CD4-positive, alpha-beta T cell (primary cell): ENCODE measurements at regions not wholly inside any gene's neighbourhood (a gene's known extent, or its start where the extent isn't known, plus 50 kb on each side); places are given as distances from the start of the nearest gene placed in this dataset.

Experiments used
- ATAC-seq: fragments of 200-7000 bp; cut with Tn5 transposase; one replicate; pipeline ENCODE4 v1.10.0; 2022; ENCODE audit warnings: mild to moderate bottlenecking; ENCODE audit not compliant: poor library complexity
- CTCF ChIA-PET: fragments of 350-600 bp; sonication (Branson Sonifier 250); formaldehyde crosslinking; loops from one replicate; lab custom pipeline; 2021; ENCODE audit warnings: antibody characterized with exemption, inconsistent platforms; lab: Charles Lee
- POLR2A ChIA-PET: fragments of 350-600 bp; sonication (Branson Sonifier 250); formaldehyde crosslinking; loops from one replicate; lab custom pipeline; 2021; ENCODE audit warnings: antibody characterized with exemption, inconsistent platforms; lab: Charles Lee
- DNase-seq, 14 experiments: peaks; one replicate each; pipeline ENCODE4 v3.0.0-alpha.2; 2013 to 2020; ENCODE audit warnings: mixed read lengths in 2 of 14
- H3K27ac ChIP-seq, 2 donors: one replicate each; pipeline versions ENCODE4 v1.5.1 to v1.7.0; 2013; ENCODE audit warnings: low read length in 2 of 2, low read depth in 1 of 2, mild to moderate bottlenecking in 1 of 2
- H3K27me3 ChIP-seq, 2 experiments: 1 replicate in 1 of 2; 2 replicates in 1 of 2; pipeline versions ENCODE4 v1.6.1 to v1.7.0; 2013; ENCODE audit warnings: low read length in 2 of 2, control low read depth in 1 of 2, mild to moderate bottlenecking in 1 of 2, moderate library complexity in 1 of 2; ENCODE audit not compliant: insufficient read depth in 2 of 2, control insufficient read depth in 1 of 2
- H3K36me3 ChIP-seq: one replicate; pipeline ENCODE4 v1.6.1; 2013; ENCODE audit warnings: low read length, control low read depth; ENCODE audit not compliant: insufficient read depth
- H3K4me1 ChIP-seq: one replicate; pipeline ENCODE4 v1.6.1; 2013; ENCODE audit warnings: low read length, control low read depth; ENCODE audit not compliant: insufficient read depth
- H3K4me3 ChIP-seq: one replicate; pipeline ENCODE4 v1.5.1; 2013; ENCODE audit warnings: mild to moderate bottlenecking, low read length, moderate library complexity
- H3K9me3 ChIP-seq, 2 experiments: 1 replicate in 1 of 2; 2 replicates in 1 of 2; pipeline versions ENCODE4 v1.6.1 to v1.7.0; 2013; ENCODE audit warnings: low read length in 2 of 2, mild to moderate bottlenecking in 2 of 2, control low read depth in 1 of 2, moderate library complexity in 1 of 2; ENCODE audit not compliant: control insufficient read depth in 1 of 2, insufficient read depth in 1 of 2
- H3K27ac Mint-ChIP-seq: one replicate; pipeline ENCODE4 v1.8.0; 2020; ENCODE audit warnings: mixed read lengths
- H3K27me3 Mint-ChIP-seq: one replicate; pipeline ENCODE4 v1.8.0; 2021; ENCODE audit warnings: mixed read lengths
- H3K36me3 Mint-ChIP-seq: one replicate; pipeline ENCODE4 v1.8.0; 2021; ENCODE audit warnings: low read depth, mixed read lengths
- H3K4me1 Mint-ChIP-seq: one replicate; pipeline ENCODE4 v1.8.0; 2021; ENCODE audit warnings: low read depth, mixed read lengths
- H3K4me3 Mint-ChIP-seq: one replicate; pipeline ENCODE4 v1.8.0; 2020; ENCODE audit warnings: mild to moderate bottlenecking, mixed read lengths
- H3K9me3 Mint-ChIP-seq: one replicate; pipeline ENCODE4 v1.8.0; 2020; ENCODE audit warnings: mixed read lengths
- CTCF ChIP-seq: fragments of 200-600 bp; IDR thresholded peaks from one replicate; pipeline ENCODE4 v1.8.0; 2022; ENCODE audit warnings: antibody characterized with exemption, mild to moderate bottlenecking
- intact Hi-C, 2 experiments: fragments of 100-400 bp; cut with DNase I in 1 of 2; cut with micrococcal nuclease in 1 of 2; formaldehyde crosslinking; loops; one replicate each; pipeline versions ENCODE4 v1.15.1 to v1.9.0; 2023 to 2025; cut with DNase I, micrococcal nuclease

GRCh38 chr12:76621582-76622024, 62.0 kb upstream of the OSBPL8 start:
- ChIA-PET POLR2A (interaction anchor here (1.7 kb wide), 1 partner anchor 389 kb away, joined by 3 read pairs; no protein-coding TSS in a partner anchor), CTCF (interaction anchor here (0.6 to 2.8 kb wide), 11 partner anchors 9 to 389 kb away, joined by 3 to 24 read pairs (median 4); partner anchors contain the start of gene ZDHHC17)
- Histone ChIP-seq H3K27me3 (no peaks in the 10 kb centered on the region), H3K4me1 (no peaks in the 10 kb centered on the region), H3K4me3 (no peak overlapping the region), H3K9me3 (no peaks in the 10 kb centered on the region), H3K27ac (no peak overlapping the region), H3K36me3 (no peaks in the 10 kb centered on the region)
- H3K36me3 Mint-ChIP-seq = no peaks in the 10 kb centered on the region
- no peaks in the 10 kb centered on the region for H3K27me3 Mint-ChIP-seq
- no peak overlapping the region for H3K4me3 Mint-ChIP-seq
- peak; percentile 97 for TF ChIP-seq CTCF
- H3K9me3 Mint-ChIP-seq = no peaks in the 10 kb centered on the region
- ATAC-seq (peak; percentile 97), DNase-seq (peak; percentile 50 to 84 (median 64))
- intact Hi-C loops = loop anchor here (1.0 to 5.0 kb wide), 4 partner anchors 170 to 390 kb away; no protein-coding TSS in a partner anchor
- peaks cover 6% of the 10 kb centered on the region for H3K4me1 Mint-ChIP-seq
- no peak overlapping the region for H3K27ac Mint-ChIP-seq

- no peaks in the 10 kb centered on the region for H3K9me3 ChIP-seq
- ATAC-seq = no peak
- intact Hi-C loops = loop anchor here (1.0 to 5.0 kb wide), 2 partner anchors 305 to 388 kb away; no protein-coding TSS in a partner anchor
- H3K27me3 ChIP-seq = no peaks in the 10 kb centered on the region
- no peaks in the 10 kb centered on the region for H3K27me3 Mint-ChIP-seq
- no peak overlapping the region for H3K4me3 Mint-ChIP-seq
- H3K4me3 ChIP-seq = no peak overlapping the region
- CTCF ChIA-PET = interaction anchor here (1.2 to 2.8 kb wide), 4 partner anchors 157 to 171 kb away, joined by 3 to 24 read pairs (median 7); no protein-coding TSS in a partner anchor
- no peaks in the 10 kb centered on the region for H3K36me3 ChIP-seq
- H3K36me3 Mint-ChIP-seq = no peaks in the 10 kb centered on the region
- TF ChIP-seq CTCF = no peak
- peaks cover 6% of the 10 kb centered on the region for H3K4me1 Mint-ChIP-seq
- H3K4me1 ChIP-seq = no peaks in the 10 kb centered on the region
- no peak overlapping the region for H3K27ac Mint-ChIP-seq
- no peak overlapping the region for H3K27ac ChIP-seq
- H3K9me3 Mint-ChIP-seq = no peaks in the 10 kb centered on the region
- no peak for DNase-seq
- POLR2A ChIA-PET = interaction anchor here (1.7 kb wide), 1 partner anchor 389 kb away, joined by 3 read pairs; no protein-coding TSS in a partner anchor
These were observed 62.8 kb upstream of the OSBPL8 start for GRCh38 chr12:76622351-76622750.

GRCh38 chr12:76622915-76623314, 63.3 kb upstream of the OSBPL8 start:
- CTCF ChIA-PET = interaction anchor here (2.0 to 2.8 kb wide), 2 partner anchors 168 to 170 kb away, joined by 11 to 24 read pairs; no protein-coding TSS in a partner anchor
- H3K27me3 Mint-ChIP-seq = no peaks in the 10 kb centered on the region
- POLR2A ChIA-PET = no interaction called here
- no peak overlapping the region for H3K27ac ChIP-seq
- H3K36me3 Mint-ChIP-seq = no peaks in the 10 kb centered on the region
- DNase-seq = no peak
- no peak for ATAC-seq
- H3K4me3 Mint-ChIP-seq = no peak overlapping the region
- H3K4me1 ChIP-seq = no peaks in the 10 kb centered on the region
- no peaks in the 10 kb centered on the region for H3K36me3 ChIP-seq
- no peaks in the 10 kb centered on the region for H3K27me3 ChIP-seq
- no peak for TF ChIP-seq CTCF
- peaks cover 6% of the 10 kb centered on the region for H3K4me1 Mint-ChIP-seq
- no peaks in the 10 kb centered on the region for H3K9me3 Mint-ChIP-seq
- no peak overlapping the region for H3K4me3 ChIP-seq
- no peak overlapping the region for H3K27ac Mint-ChIP-seq
- no peaks in the 10 kb centered on the region for H3K9me3 ChIP-seq
- intact Hi-C loops = loop anchor here (1.0 to 5.0 kb wide), 2 partner anchors 304 to 387 kb away; no protein-coding TSS in a partner anchor
